ENCODE measurements at regions not wholly inside any gene's neighbourhood (a gene's known extent, or its start where the extent isn't known, plus 50 kb on each side); places are given as distances from the start of the nearest gene placed in this dataset.

- DNase-seq (ENCODE audit: low spot score), result no peak
Observed at GRCh38 chr18:7482342-7482741, 84.8 kb upstream of the PTPRM start.

GRCh38 chr18:7485616-7486015 is 81.5 kb upstream of the PTPRM start:
- no peak for DNase-seq (ENCODE audit: low spot score)

GRCh38 chr18:7488571-7488970 is 78.5 kb upstream of the PTPRM start:
- no peak for DNase-seq (ENCODE audit: low spot score)

- no peak for DNase-seq (ENCODE audit: low spot score)
Observed at GRCh38 chr18:7490104-7490503, 77.0 kb upstream of the PTPRM start.

DNA sequence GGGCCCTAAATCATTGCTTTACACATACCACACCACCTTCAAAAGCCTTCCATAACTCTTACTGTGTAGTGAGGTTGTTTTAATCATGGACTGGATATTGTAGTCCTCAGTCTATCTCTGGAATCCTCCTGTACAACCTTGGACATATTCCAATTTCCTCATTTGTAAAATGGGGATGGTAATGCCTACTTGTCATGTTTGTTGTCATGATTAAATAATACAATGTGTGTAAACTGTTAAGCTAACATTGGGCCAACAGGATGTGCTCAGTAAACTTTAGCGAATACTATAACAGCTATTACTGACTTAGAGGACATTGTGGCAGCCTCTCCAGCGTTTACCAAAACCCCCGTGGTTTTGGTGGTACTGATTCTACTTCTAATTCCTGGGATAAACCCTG is 74.7 kb upstream of the PTPRM start:
- no peak for DNase-seq (ENCODE audit: low spot score)

- DNase-seq (ENCODE audit: low spot score), result no peak
Observed at GRCh38 chr18:7497081-7497480, 70.0 kb upstream of the PTPRM start.

- DNase-seq (ENCODE audit: low spot score), result no peak
Observed at GRCh38 chr18:7511106-7511505, 56.0 kb upstream of the PTPRM start.

- no peak for DNase-seq (ENCODE audit: low spot score)
Observed at GRCh38 chr18:7512348-7512747, 54.8 kb upstream of the PTPRM start.

GRCh38 chr18:7512990-7513389 is 54.1 kb upstream of the PTPRM start:
- no peak for DNase-seq (ENCODE audit: low spot score)

DNA sequence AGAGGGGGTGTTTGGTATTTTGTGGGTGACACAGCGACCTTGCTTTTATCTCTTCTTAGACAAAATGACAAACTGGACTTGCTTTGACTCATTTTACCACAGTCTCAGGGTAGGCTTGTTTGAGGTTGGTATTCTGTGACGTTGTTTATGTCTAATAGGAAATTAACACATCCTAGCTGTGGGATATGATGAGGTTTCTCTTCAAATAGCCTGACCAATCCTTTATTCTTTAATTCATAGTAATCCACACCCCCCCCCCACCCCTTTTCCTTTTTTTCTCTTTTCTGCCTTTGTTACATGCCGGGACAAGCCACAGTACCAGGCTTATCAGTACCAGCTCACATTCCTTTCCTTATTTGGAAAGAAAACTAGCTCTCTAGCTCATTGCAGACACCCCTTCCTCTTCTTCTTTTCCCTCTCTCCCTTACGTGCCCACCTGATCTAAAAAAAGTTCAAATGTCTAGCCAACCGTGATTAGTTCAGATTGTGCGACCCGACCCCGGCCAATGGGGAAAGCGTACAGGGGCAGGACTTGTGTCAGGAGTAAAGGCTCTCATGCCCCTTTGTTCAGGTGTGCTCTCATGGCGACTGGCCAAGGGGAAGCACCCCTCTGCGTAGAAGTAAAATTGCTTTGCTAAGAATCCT is 52.2 kb upstream of the PTPRM start:
- DNase-seq (ENCODE audit: low spot score), result no peak

DNA sequence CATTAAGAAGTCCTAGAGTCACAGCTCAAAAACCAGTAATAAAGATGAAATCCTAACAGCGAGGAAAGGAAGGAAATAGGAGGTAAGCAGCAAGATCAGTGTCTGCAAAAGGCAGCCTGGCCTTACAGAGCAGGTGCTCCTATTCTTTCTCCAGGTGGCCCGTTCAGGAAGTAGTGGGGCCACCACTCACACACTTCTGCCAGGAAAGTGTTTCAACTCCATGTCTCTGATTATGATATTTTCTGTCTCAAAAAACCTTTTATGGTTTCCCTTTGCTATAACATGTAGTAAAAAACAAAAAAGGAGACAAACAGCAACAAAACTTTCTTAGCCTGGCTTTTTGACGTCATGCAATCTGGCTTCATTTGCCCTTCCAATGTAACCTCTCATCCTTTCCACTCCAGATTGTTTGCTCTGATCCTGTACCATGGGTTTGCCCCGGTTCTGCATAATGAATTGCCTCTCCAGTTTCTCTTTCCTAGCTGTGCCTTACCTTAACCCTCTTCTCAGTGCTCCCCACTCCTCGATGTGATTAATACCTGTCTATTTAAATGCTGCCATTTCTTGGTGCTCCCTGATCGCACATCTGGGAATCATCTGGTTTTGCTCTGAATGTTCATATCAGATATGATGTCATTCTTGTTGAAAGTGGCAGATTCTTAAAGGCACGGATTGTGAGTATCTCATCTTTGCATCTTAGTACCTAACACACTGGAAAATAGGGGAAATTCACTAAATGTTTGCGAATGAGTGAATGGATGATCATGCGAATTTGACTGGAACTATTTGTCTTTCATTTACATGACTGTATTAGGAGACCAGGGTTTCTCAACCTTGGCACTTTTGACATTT is 50.6 kb upstream of the PTPRM start:
- no peak for DNase-seq (ENCODE audit: low spot score)

All from ureter (tissue), 1 donor.